Activated CD4-positive, alpha-beta memory T cell treated with anti-CD3 and anti-CD28 coated beads for 36 hours (primary cell): ENCODE measurements at regions not wholly inside any gene's neighbourhood (a gene's known extent, or its start where the extent isn't known, plus 50 kb on each side); places are given as distances from the start of the nearest gene placed in this dataset.

Source experiments
- CTCF ChIA-PET: fragments of 350-600 bp; sonication (Branson Sonifier 250); formaldehyde crosslinking; loops from one replicate; lab custom pipeline; 2021; ENCODE audit warnings: antibody characterized with exemption, inconsistent platforms; lab: Charles Lee
- POLR2A ChIA-PET: fragments of 350-600 bp; sonication (Branson Sonifier 250); formaldehyde crosslinking; loops from one replicate; lab custom pipeline; 2021; ENCODE audit warnings: antibody characterized with exemption; lab: Charles Lee
- DNase-seq: peaks from one replicate; pipeline ENCODE4 v3.0.0-alpha.2; 2020
- H3K27ac Mint-ChIP-seq: one replicate; pipeline ENCODE4 v1.8.0; 2021; ENCODE audit warnings: mixed read lengths
- H3K27me3 Mint-ChIP-seq: one replicate; pipeline ENCODE4 v1.8.0; 2021; ENCODE audit warnings: mixed read lengths
- H3K36me3 Mint-ChIP-seq: one replicate; pipeline ENCODE4 v1.8.0; 2021; ENCODE audit warnings: mixed read lengths
- H3K4me1 Mint-ChIP-seq: one replicate; pipeline ENCODE4 v1.8.0; 2021; ENCODE audit warnings: low read depth, mixed read lengths
- H3K4me3 Mint-ChIP-seq: one replicate; pipeline ENCODE4 v1.8.0; 2021; ENCODE audit warnings: mild to moderate bottlenecking, mixed read lengths
- H3K9me3 Mint-ChIP-seq: one replicate; pipeline ENCODE4 v1.8.0; 2021; ENCODE audit warnings: mixed read lengths
- intact Hi-C: fragments of 100-400 bp; cut with micrococcal nuclease; formaldehyde crosslinking; loops from one replicate; pipeline ENCODE4 v1.15.1; 2023

- Mint-ChIP-seq H3K27me3 (no peaks in the 10 kb centered on the region), H3K4me1 (no peaks in the 10 kb centered on the region), H3K4me3 (no peak overlapping the region), H3K27ac (no peak overlapping the region), H3K36me3 (no peaks in the 10 kb centered on the region), H3K9me3 (peaks cover 6% of the 10 kb centered on the region)
- no peak for DNase-seq
- intact Hi-C loops: no loop called here
- POLR2A ChIA-PET: no interaction called here
- CTCF ChIA-PET: no interaction called here
Observed at GRCh38 chr9:82091610-82092009, 103.0 kb downstream of the SPATA31D1 start.

DNA sequence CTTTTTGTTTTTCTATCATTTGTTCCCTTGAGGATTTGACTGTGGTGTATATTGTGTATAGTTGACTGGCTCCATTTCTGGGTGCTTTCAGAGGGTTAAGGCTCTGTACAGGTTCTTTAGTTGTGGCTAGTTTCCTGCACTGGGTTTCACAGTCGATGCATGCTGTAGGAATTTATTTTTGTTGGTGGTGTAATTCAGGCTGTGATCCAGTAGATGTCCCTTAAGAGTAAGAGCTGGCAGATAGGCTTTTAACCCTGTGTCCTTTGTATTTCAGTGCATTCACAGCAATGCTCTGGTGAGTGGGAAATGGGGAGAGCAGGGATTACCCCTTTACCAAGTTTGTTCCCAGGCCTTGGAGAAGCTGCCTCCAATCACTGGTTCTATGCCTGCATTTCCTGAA, 112.9 kb downstream of the SPATA31D1 start:
- Mint-ChIP-seq H3K27ac (no peak overlapping the region), H3K27me3 (no peaks in the 10 kb centered on the region), H3K9me3 (peaks cover 9% of the 10 kb centered on the region), H3K36me3 (no peaks in the 10 kb centered on the region), H3K4me3 (no peak overlapping the region), H3K4me1 (no peaks in the 10 kb centered on the region)
- CTCF ChIA-PET: no interaction called here
- no peak for DNase-seq
- intact Hi-C loops: no loop called here
- POLR2A ChIA-PET: no interaction called here

- Mint-ChIP-seq H3K4me1 (no peaks in the 10 kb centered on the region), H3K36me3 (no peaks in the 10 kb centered on the region), H3K27ac (no peak overlapping the region), H3K27me3 (no peaks in the 10 kb centered on the region), H3K4me3 (no peak overlapping the region), H3K9me3 (peaks cover 9% of the 10 kb centered on the region)
- ChIA-PET POLR2A (no interaction called here), CTCF (no interaction called here)
- intact Hi-C loops: no loop called here
- DNase-seq: no peak
Observed at GRCh38 chr9:82104252-82104651, 115.7 kb downstream of the SPATA31D1 start.

DNA sequence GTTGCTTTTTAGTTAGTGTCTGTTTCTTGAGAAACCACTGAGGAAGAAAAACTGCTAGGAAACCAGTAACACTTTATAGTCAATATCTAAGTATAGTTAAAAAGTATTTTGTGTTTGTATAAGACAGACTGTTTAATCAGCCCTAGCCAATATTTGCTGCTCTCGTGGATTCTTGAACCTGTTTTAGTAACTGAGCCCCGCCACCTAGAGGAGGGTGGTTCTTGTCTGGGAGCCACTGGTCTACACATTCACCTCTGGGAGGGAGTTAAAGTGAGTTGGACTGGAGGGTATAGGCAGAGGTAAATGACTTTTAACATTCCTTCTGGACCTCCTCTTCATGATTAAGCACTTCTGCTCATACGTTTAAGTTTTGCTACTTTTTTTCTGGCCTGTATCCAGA, 117.2 kb downstream of the SPATA31D1 start:
- H3K4me1 Mint-ChIP-seq: no peaks in the 10 kb centered on the region
- H3K27me3 Mint-ChIP-seq: no peaks in the 10 kb centered on the region
- peaks cover 6% of the 10 kb centered on the region for H3K9me3 Mint-ChIP-seq
- no peaks in the 10 kb centered on the region for H3K36me3 Mint-ChIP-seq
- POLR2A ChIA-PET: no interaction called here
- H3K4me3 Mint-ChIP-seq: no peak overlapping the region
- intact Hi-C loops: no loop called here
- CTCF ChIA-PET: no interaction called here
- DNase-seq: no peak
- no peak overlapping the region for H3K27ac Mint-ChIP-seq

DNA sequence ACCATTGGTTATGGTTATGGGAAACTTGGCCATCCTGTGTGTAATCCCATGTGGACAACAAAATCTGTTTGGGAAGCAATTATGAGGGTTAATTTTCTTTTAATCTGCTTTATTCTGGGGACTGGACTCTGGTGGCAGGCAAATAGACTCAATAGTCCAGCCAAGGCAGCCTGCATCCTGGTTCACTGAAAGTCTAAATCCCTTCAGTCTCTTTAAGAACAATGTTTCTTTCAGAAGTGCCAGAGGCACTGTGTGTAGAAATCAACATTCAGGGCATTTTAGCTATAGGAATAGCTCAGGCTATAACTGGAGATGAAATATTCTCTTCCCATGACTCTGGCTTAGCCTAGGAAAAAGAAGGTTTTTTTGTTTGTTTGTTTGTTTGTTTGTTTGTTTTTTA, 118.0 kb downstream of the SPATA31D1 start:
- ChIA-PET CTCF (no interaction called here), POLR2A (no interaction called here)
- no peak for DNase-seq
- no peak overlapping the region for H3K27ac Mint-ChIP-seq
- H3K36me3 Mint-ChIP-seq: no peaks in the 10 kb centered on the region
- no peaks in the 10 kb centered on the region for H3K4me1 Mint-ChIP-seq
- H3K27me3 Mint-ChIP-seq: no peaks in the 10 kb centered on the region
- intact Hi-C loops: no loop called here
- H3K4me3 Mint-ChIP-seq: no peak overlapping the region
- no peaks in the 10 kb centered on the region for H3K9me3 Mint-ChIP-seq

DNA sequence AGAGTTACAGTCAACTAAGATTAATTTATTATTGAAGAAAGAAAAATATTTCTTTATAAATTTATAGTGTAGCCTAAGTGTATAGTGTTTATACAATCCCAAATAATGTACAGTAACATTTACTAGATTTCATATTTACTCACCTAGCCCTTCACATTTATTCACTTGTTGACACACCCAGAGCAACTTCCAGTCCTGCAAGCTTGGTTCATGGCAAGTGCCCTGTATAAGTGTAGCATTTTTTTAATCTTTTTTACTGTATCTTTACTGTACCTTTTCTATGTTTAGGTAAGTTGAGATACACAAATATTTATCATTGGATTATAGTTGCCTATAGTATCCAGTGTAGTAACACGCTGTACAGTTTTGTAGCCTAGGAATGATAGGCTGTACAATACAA, 119.9 kb downstream of the SPATA31D1 start:
- Mint-ChIP-seq H3K4me3 (no peak overlapping the region), H3K4me1 (no peaks in the 10 kb centered on the region), H3K36me3 (no peaks in the 10 kb centered on the region), H3K9me3 (peaks cover 3% of the 10 kb centered on the region), H3K27me3 (no peaks in the 10 kb centered on the region), H3K27ac (no peak overlapping the region)
- ChIA-PET POLR2A (no interaction called here), CTCF (interaction anchor here (0.7 kb wide), 1 partner anchor 26 kb away, joined by 3 read pairs; no protein-coding TSS in a partner anchor)
- intact Hi-C loops: no loop called here
- DNase-seq: no peak

DNA sequence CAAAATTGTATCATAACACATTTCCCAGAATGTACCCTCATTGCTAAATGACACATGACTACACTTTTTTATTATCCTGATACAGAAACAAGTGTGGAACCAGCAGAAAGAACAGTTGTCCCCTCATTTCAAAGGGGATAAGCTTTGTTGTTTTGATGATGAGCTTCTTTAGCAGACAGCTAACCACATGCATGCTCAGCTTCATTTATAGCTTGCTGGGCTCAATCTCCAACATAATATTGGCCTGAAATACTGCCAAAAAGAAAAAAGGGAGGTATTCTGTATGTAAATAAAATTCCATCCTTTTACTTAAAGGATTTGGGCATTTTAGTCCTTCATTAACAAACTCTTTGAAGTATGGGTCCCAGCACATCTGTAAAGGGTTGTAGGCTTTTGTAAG, 120.4 kb downstream of the SPATA31D1 start:
- no peak overlapping the region for H3K27ac Mint-ChIP-seq
- CTCF ChIA-PET: interaction anchor here (0.7 kb wide), 1 partner anchor 25 kb away, joined by 3 read pairs; no protein-coding TSS in a partner anchor
- H3K4me1 Mint-ChIP-seq: no peaks in the 10 kb centered on the region
- POLR2A ChIA-PET: no interaction called here
- no peaks in the 10 kb centered on the region for H3K27me3 Mint-ChIP-seq
- intact Hi-C loops: no loop called here
- no peak overlapping the region for H3K4me3 Mint-ChIP-seq
- DNase-seq: no peak
- H3K9me3 Mint-ChIP-seq: peaks cover 3% of the 10 kb centered on the region
- no peaks in the 10 kb centered on the region for H3K36me3 Mint-ChIP-seq

DNA sequence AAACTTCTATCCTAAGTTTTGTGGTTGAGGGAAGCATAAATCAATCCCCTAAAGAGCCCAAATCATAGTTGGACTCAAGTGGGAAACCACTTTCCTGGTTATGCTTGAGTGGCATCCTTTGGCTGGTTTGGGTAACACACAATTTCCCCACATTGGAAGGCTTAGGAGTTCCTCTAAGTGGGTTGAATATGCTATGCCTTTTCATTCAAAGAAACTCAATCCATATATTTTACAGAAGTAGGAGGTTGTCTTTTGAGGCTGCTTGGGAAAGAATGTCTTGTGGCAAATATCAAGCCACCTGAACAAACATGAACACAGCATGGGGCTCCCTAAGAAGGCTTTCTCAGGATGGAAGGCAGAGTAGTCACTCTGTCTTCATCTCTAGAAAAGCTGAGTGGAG, 121.1 kb downstream of the SPATA31D1 start:
- no peaks in the 10 kb centered on the region for H3K4me1 Mint-ChIP-seq
- no peak overlapping the region for H3K27ac Mint-ChIP-seq
- no peaks in the 10 kb centered on the region for H3K36me3 Mint-ChIP-seq
- ChIA-PET CTCF (no interaction called here), POLR2A (no interaction called here)
- DNase-seq: no peak
- H3K9me3 Mint-ChIP-seq: peaks cover 3% of the 10 kb centered on the region
- intact Hi-C loops: no loop called here
- H3K4me3 Mint-ChIP-seq: no peak overlapping the region
- H3K27me3 Mint-ChIP-seq: no peaks in the 10 kb centered on the region

DNA sequence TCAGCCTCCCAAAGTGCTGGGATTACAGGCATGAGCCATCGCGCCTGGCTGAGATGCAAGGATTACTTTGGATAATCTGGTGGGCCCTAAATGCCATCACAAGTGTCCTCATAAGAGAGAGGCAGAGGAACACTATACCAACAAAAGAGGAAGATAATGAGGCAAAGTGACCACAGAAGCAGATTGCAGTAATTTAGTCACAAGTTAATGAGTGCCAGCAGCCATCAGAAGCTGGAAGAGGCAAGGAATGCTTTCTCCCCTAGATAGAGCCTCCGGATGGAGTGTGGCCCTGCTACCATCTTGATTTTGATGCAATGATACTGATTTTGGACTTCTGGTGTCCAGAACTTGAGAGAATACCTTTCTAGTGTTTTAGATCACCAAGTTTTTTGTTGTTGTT, 122.3 kb downstream of the SPATA31D1 start:
- ChIA-PET CTCF (no interaction called here), POLR2A (no interaction called here)
- no peak overlapping the region for H3K4me3 Mint-ChIP-seq
- no peaks in the 10 kb centered on the region for H3K4me1 Mint-ChIP-seq
- H3K27me3 Mint-ChIP-seq: no peaks in the 10 kb centered on the region
- DNase-seq: no peak
- no peak overlapping the region for H3K27ac Mint-ChIP-seq
- H3K9me3 Mint-ChIP-seq: peaks cover 3% of the 10 kb centered on the region
- intact Hi-C loops: no loop called here
- H3K36me3 Mint-ChIP-seq: no peaks in the 10 kb centered on the region

- Mint-ChIP-seq H3K27ac (no peak overlapping the region), H3K4me3 (no peak overlapping the region), H3K27me3 (no peaks in the 10 kb centered on the region), H3K4me1 (no peaks in the 10 kb centered on the region), H3K9me3 (peaks cover 6% of the 10 kb centered on the region), H3K36me3 (no peaks in the 10 kb centered on the region)
- intact Hi-C loops: no loop called here
- ChIA-PET CTCF (no interaction called here), POLR2A (no interaction called here)
- no peak for DNase-seq
Observed at GRCh38 chr9:82115331-82115730, 126.8 kb downstream of the SPATA31D1 start.

- Mint-ChIP-seq H3K9me3 (peaks cover 6% of the 10 kb centered on the region), H3K27me3 (no peaks in the 10 kb centered on the region), H3K4me1 (no peaks in the 10 kb centered on the region), H3K4me3 (no peak overlapping the region), H3K36me3 (no peaks in the 10 kb centered on the region), H3K27ac (no peak overlapping the region)
- POLR2A ChIA-PET: no interaction called here
- intact Hi-C loops: no loop called here
- CTCF ChIA-PET: no interaction called here
- DNase-seq: no peak
Observed at GRCh38 chr9:82115900-82116299, 127.3 kb downstream of the SPATA31D1 start.

DNA sequence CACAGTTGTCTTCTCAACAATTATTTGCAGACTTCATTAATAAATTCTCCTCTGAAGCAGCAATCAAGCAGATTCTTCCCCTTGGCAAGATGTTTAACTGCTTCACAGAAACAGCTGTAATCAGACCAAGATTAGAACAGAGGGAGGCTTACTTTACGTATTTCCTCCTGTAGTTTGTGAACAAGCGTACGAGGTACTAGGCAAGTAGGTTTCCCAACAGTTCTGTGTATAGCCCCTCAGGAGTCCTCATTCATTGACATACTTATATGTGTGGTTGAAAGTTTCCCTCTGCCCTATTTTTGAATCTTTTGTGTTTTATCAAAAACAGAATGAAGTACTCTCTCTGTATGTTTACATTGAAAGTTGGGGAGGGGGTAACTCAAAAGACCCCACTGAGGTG, 128.0 kb downstream of the SPATA31D1 start:
- H3K27ac Mint-ChIP-seq: no peak overlapping the region
- H3K4me1 Mint-ChIP-seq: no peaks in the 10 kb centered on the region
- CTCF ChIA-PET: no interaction called here
- no peak overlapping the region for H3K4me3 Mint-ChIP-seq
- intact Hi-C loops: no loop called here
- POLR2A ChIA-PET: no interaction called here
- no peaks in the 10 kb centered on the region for H3K27me3 Mint-ChIP-seq
- H3K36me3 Mint-ChIP-seq: no peaks in the 10 kb centered on the region
- DNase-seq: no peak
- H3K9me3 Mint-ChIP-seq: peaks cover 8% of the 10 kb centered on the region

DNA sequence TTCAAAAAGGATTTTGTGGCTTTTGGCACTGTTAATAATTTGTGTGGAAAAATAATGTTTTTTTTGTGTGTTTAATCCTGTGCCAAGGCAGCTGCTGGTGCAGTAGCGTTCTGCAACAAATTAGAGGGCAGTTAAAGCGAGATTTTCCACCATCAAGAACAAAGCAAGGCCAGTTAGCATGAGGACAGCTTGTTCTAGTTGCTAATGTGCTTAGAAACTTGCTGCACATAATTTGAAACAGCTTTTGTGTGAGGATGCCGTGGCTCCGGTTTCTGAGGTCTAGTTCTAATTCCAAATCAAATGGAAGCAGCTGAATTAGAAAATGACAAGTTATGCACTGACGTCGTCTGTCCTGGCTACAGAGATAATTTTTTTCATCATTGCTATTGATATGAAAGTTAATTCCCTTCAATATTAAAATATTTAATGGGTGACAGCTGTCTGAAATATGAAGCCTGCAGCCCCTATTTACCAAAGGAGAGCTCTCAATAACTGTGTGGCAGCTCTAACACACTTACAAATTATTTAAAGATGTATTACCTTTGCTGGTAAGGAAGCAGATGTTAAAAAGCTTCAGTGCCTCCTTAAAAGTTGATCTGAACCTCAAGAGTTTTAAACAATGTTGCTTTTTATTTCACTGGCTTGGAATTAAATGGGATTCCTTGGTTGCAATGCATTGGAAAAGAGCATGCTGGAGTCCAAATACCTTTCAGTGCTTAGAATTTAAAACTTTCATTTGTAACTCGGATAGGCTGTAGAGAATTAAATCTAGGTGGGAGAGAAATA, 128.6 kb downstream of the SPATA31D1 start:
- intact Hi-C loops: no loop called here
- H3K4me3 Mint-ChIP-seq: no peak overlapping the region
- H3K9me3 Mint-ChIP-seq: peaks cover 6% of the 10 kb centered on the region
- H3K4me1 Mint-ChIP-seq: no peaks in the 10 kb centered on the region
- POLR2A ChIA-PET: no interaction called here
- no peaks in the 10 kb centered on the region for H3K36me3 Mint-ChIP-seq
- CTCF ChIA-PET: no interaction called here
- H3K27me3 Mint-ChIP-seq: no peaks in the 10 kb centered on the region
- DNase-seq: no peak
- no peak overlapping the region for H3K27ac Mint-ChIP-seq
